ENCODE measurements at regions not wholly inside any gene's neighbourhood (a gene's known extent, or its start where the extent isn't known, plus 50 kb on each side); places are given as distances from the start of the nearest gene placed in this dataset.

DNA sequence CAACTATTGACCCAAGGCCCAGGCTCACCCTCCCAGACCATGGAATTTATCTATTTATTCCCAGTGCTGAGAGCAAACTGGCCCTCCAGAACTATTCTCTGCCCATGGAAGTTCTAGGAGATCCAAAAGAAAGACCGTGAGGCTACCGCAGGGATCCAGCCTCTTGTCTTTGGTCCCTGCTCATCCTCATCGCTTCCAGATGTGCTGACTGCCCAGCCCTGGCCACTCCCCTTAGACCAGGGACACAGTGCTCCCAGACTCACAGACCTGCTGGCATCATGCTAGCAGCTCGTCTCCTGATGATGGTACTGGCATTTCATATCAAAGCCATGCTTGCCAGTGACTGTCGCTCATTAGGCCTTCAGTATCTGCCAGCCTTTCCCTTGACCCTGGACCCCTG is 405.7 kb upstream of the PPP2R3A start:
- Histone ChIP-seq H3K27me3 (no peaks in the 10 kb centered on the region), H3K27ac (no peak overlapping the region), H3K9me3 (no peaks in the 10 kb centered on the region), H3K4me3 (no peak overlapping the region), H3K9ac (ENCODE audit: low read depth in 2 of 2, low read length in 2 of 2) (no peak overlapping the region), H3K4me1 (no peaks in the 10 kb centered on the region), H3K36me3 (no peaks in the 10 kb centered on the region)
- TF ChIP-seq CTCF (IDR thresholded peaks at IDR 0.05) = no peak
- no peak for DNase-seq
- intact Hi-C loops (cut with DNase I) = no loop called here

- no peak for DNase-seq
- Histone ChIP-seq H3K36me3 (no peaks in the 10 kb centered on the region), H3K27me3 (no peaks in the 10 kb centered on the region), H3K9ac (ENCODE audit: low read depth in 2 of 2, low read length in 2 of 2) (no peak overlapping the region), H3K4me3 (no peak overlapping the region), H3K4me1 (no peaks in the 10 kb centered on the region), H3K9me3 (no peaks in the 10 kb centered on the region), H3K27ac (no peak overlapping the region)
- no peak for TF ChIP-seq CTCF (IDR thresholded peaks at IDR 0.05)
- intact Hi-C loops (cut with DNase I) = no loop called here
Observed at GRCh38 chr3:135560847-135561246, 404.7 kb upstream of the PPP2R3A start.

DNA sequence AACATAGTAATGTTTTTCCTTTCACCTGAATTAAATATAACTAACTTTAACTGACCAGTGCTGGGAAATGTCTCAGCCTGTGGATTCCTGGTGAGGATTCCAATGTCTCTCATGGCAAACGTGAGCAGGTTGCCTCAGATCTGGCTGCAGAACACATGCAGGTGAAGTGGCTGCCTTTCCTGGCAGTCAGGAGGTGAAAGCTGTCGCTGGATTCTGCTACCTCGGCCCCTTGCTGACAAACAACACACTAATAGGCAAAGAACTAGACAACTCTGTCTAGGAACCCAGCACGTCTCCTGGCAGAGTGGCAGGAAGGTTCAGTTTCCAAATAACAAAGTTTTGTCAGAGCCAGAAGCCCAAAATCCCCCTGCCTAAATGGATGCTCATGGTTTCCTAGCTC is 400.8 kb upstream of the PPP2R3A start:
- DNase-seq = no peak
- Histone ChIP-seq H3K9me3 (no peaks in the 10 kb centered on the region), H3K36me3 (no peaks in the 10 kb centered on the region), H3K27me3 (no peaks in the 10 kb centered on the region), H3K27ac (no peak overlapping the region), H3K9ac (ENCODE audit: low read depth in 2 of 2, low read length in 2 of 2) (no peak overlapping the region), H3K4me3 (no peak overlapping the region), H3K4me1 (no peaks in the 10 kb centered on the region)
- no peak for TF ChIP-seq CTCF (IDR thresholded peaks at IDR 0.05)
- intact Hi-C loops (cut with DNase I) = no loop called here

GRCh38 chr3:135565546-135565945 is 400.0 kb upstream of the PPP2R3A start:
- intact Hi-C loops (cut with DNase I) = no loop called here
- no peak overlapping the region for H3K9ac ChIP-seq (ENCODE audit: low read depth in 2 of 2, low read length in 2 of 2)
- H3K9me3 ChIP-seq = no peaks in the 10 kb centered on the region
- H3K36me3 ChIP-seq = no peaks in the 10 kb centered on the region
- no peak for TF ChIP-seq CTCF (IDR thresholded peaks at IDR 0.05)
- H3K4me3 ChIP-seq = no peak overlapping the region
- H3K27ac ChIP-seq = no peak overlapping the region
- H3K4me1 ChIP-seq = no peaks in the 10 kb centered on the region
- no peaks in the 10 kb centered on the region for H3K27me3 ChIP-seq
- no peak for DNase-seq

GRCh38 chr3:135567223-135567622 is 398.3 kb upstream of the PPP2R3A start:
- H3K27me3 ChIP-seq = no peaks in the 10 kb centered on the region
- intact Hi-C loops (cut with DNase I) = no loop called here
- no peak for TF ChIP-seq CTCF (IDR thresholded peaks at IDR 0.05)

GRCh38 chr3:135576751-135577150 is 388.8 kb upstream of the PPP2R3A start:
- intact Hi-C loops (cut with DNase I) = no loop called here
- Histone ChIP-seq H3K27ac (no peak overlapping the region), H3K9ac (ENCODE audit: low read depth in 2 of 2, low read length in 2 of 2) (no peak overlapping the region), H3K4me1 (no peaks in the 10 kb centered on the region), H3K27me3 (no peaks in the 10 kb centered on the region), H3K9me3 (no peaks in the 10 kb centered on the region), H3K4me3 (no peak overlapping the region), H3K36me3 (no peaks in the 10 kb centered on the region)
- DNase-seq = no peak
- no peak for TF ChIP-seq CTCF (IDR thresholded peaks at IDR 0.05)

More at GRCh38 chr3:135567223-135567622, 398.3 kb upstream of the PPP2R3A start:
- Histone ChIP-seq H3K4me1 (no peaks in the 10 kb centered on the region), H3K36me3 (no peaks in the 10 kb centered on the region), H3K27ac (no peak overlapping the region), H3K4me3 (no peak overlapping the region), H3K9me3 (no peaks in the 10 kb centered on the region), H3K9ac (ENCODE audit: low read depth in 2 of 2, low read length in 2 of 2) (no peak overlapping the region)
- DNase-seq = no peak
